Thyroid gland (tissue), 4 donors: ENCODE measurements at regions not wholly inside any gene's neighbourhood (a gene's known extent, or its start where the extent isn't known, plus 50 kb on each side); places are given as distances from the start of the nearest gene placed in this dataset.

ENCODE experiments used
- CTCF ChIP-seq, 6 experiments: fragments of 200-600 bp in 3 of 6; fragments of 450-650 bp in 3 of 6; sonication (generic) in 3 of 6; IDR thresholded peaks; one replicate each; pipeline ENCODE4 v1.5.1; 2016 to 2019; ENCODE audit warnings: antibody characterized with exemption in 6 of 6, mild to moderate bottlenecking in 2 of 6, inconsistent platforms in 1 of 6, moderate library complexity in 1 of 6
- POLR2A ChIP-seq, 2 donors: fragments of 450-650 bp; IDR thresholded peaks; one replicate each; pipeline ENCODE4 v1.6.1; 2017; ENCODE audit warnings: antibody characterized with exemption in 2 of 2, mild to moderate bottlenecking in 2 of 2, moderate library complexity in 1 of 2

GRCh38 chr4:102151696-102152095 is 193.6 kb downstream of the SLC39A8 start:
- TF ChIP-seq CTCF (IDR thresholded peaks at IDR 0.05) (no peak), POLR2A (IDR thresholded peaks at IDR 0.05) (no peak)
